Stimulated activated CD4-positive, alpha-beta T cell treated with anti-CD3 and anti-CD28 coated beads, Interleukin-4, amount 100 ng/mL, for 48 hours (primary cell): ENCODE measurements at regions not wholly inside any gene's neighbourhood (a gene's known extent, or its start where the extent isn't known, plus 50 kb on each side); places are given as distances from the start of the nearest gene placed in this dataset.
"Not testable (repeated sequence)": the region's sequence is repeated elsewhere in the genome, so short reads cannot be mapped to it uniquely, and the experiment has no call there.

Source experiments
- DNase-seq, 2 donors: peaks; one replicate each; pipeline ENCODE4 v3.0.0-alpha.2; 2020; ENCODE audit warnings: low read depth in 2 of 2

GRCh38 chr1:99537886-99538617, 107.9 kb upstream of the PALMD start:
- no peak for DNase-seq

GRCh38 chr1:99538618-99538956, 107.3 kb upstream of the PALMD start:
- no peak for DNase-seq

GRCh38 chr1:99539131-99539530, 106.8 kb upstream of the PALMD start:
- no peak for DNase-seq

GRCh38 chr1:99540744-99541143, 105.2 kb upstream of the PALMD start:
- no peak for DNase-seq

GRCh38 chr1:99544328-99544727, 101.6 kb upstream of the PALMD start:
- DNase-seq: no peak

- DNase-seq: no peak
These were observed 99.2 kb upstream of the PALMD start for GRCh38 chr1:99546432-99547416.

- no peak for DNase-seq
These were observed 96.8 kb upstream of the PALMD start for GRCh38 chr1:99548943-99549605.

GRCh38 chr1:99550198-99550597, 95.7 kb upstream of the PALMD start:
- DNase-seq: no peak

- DNase-seq: no peak
These were observed 93.9 kb upstream of the PALMD start for GRCh38 chr1:99551812-99552614.

- no peak for DNase-seq
These were observed 92.6 kb upstream of the PALMD start for GRCh38 chr1:99553301-99553700.

- not testable (repeated sequence) for DNase-seq
These were observed 92.1 kb upstream of the PALMD start for GRCh38 chr1:99553819-99554218.

- no peak for DNase-seq
These were observed 91.2 kb upstream of the PALMD start for GRCh38 chr1:99554727-99555126.

- no peak for DNase-seq
These were observed 88.2 kb upstream of the PALMD start for GRCh38 chr1:99557546-99558202.

- no peak for DNase-seq
These were observed 86.7 kb upstream of the PALMD start for GRCh38 chr1:99559166-99559565.

GRCh38 chr1:99560207-99561040, 85.5 kb upstream of the PALMD start:
- DNase-seq: no peak

GRCh38 chr1:99561952-99562351, 84.0 kb upstream of the PALMD start:
- no peak for DNase-seq

- DNase-seq: no peak
These were observed 80.2 kb upstream of the PALMD start for GRCh38 chr1:99565606-99566289.

GRCh38 chr1:99566290-99567021, 79.5 kb upstream of the PALMD start:
- no peak for DNase-seq
